Trophoblast cell (in vitro differentiated cells and primary cell): ENCODE measurements at regions not wholly inside any gene's neighbourhood (a gene's known extent, or its start where the extent isn't known, plus 50 kb on each side); places are given as distances from the start of the nearest gene placed in this dataset.
"Not testable (repeated sequence)": the region's sequence is repeated elsewhere in the genome, so short reads cannot be mapped to it uniquely, and the experiment has no call there.

Experiments
- DNase-seq, 2 donors: peaks; one replicate each; pipeline ENCODE4 v3.0.0-alpha.2; 2016
- H2AFZ ChIP-seq: 2 replicates; pipeline ENCODE4 v1.6.1; 2013; ENCODE audit warnings: low read length, moderate library complexity, mild to moderate bottlenecking; ENCODE audit not compliant: insufficient read depth, poor library complexity
- H2AK5ac ChIP-seq: 2 replicates; pipeline ENCODE4 v1.6.1; 2013; ENCODE audit warnings: mild to moderate bottlenecking, low read length
- H2BK120ac ChIP-seq: 2 replicates; pipeline ENCODE4 v1.6.1; 2013; ENCODE audit warnings: low read length, mild to moderate bottlenecking, moderate library complexity; ENCODE audit not compliant: insufficient read depth, poor library complexity
- H2BK12ac ChIP-seq: 2 replicates; pipeline ENCODE4 v1.6.1; 2013; ENCODE audit warnings: mild to moderate bottlenecking, low read length, moderate library complexity
- H2BK5ac ChIP-seq: 2 replicates; pipeline ENCODE4 v1.6.1; 2013; ENCODE audit warnings: low read length, low read depth, moderate library complexity, mild to moderate bottlenecking; ENCODE audit not compliant: poor library complexity
- H3K14ac ChIP-seq: 2 replicates; pipeline ENCODE4 v1.6.1; 2013; ENCODE audit warnings: mild to moderate bottlenecking, low read length
- H3K18ac ChIP-seq: 2 replicates; pipeline ENCODE4 v1.6.1; 2013; ENCODE audit warnings: mild to moderate bottlenecking, low read length
- H3K23ac ChIP-seq: 2 replicates; pipeline ENCODE4 v1.6.1; 2013; ENCODE audit warnings: low read length
- H3K27ac ChIP-seq: 2 replicates; pipeline ENCODE4 v1.5.1; 2013; ENCODE audit warnings: low read depth, mild to moderate bottlenecking, inconsistent platforms, low read length, moderate library complexity
- H3K27me3 ChIP-seq: 2 replicates; pipeline ENCODE4 v1.6.1; 2013; ENCODE audit warnings: inconsistent platforms, mild to moderate bottlenecking, low read length, moderate library complexity; ENCODE audit not compliant: insufficient read depth
- H3K36me3 ChIP-seq, 2 experiments: 1 replicate in 1 of 2; 2 replicates in 1 of 2; pipeline ENCODE4 v1.6.1; 2013; ENCODE audit warnings: low read length in 2 of 2, mild to moderate bottlenecking in 2 of 2, moderate library complexity in 1 of 2; ENCODE audit not compliant: insufficient read depth in 2 of 2, control insufficient read depth in 1 of 2
- H3K4ac ChIP-seq: 2 replicates; pipeline ENCODE4 v1.6.1; 2013; ENCODE audit warnings: low read depth, mild to moderate bottlenecking, low read length, moderate library complexity
- H3K4me1 ChIP-seq, 2 experiments: 1 replicate in 1 of 2; 2 replicates in 1 of 2; pipeline ENCODE4 v1.6.1; 2013; ENCODE audit warnings: low read length in 2 of 2, mild to moderate bottlenecking in 2 of 2, moderate library complexity in 1 of 2; ENCODE audit not compliant: insufficient read depth in 2 of 2, control insufficient read depth in 1 of 2
- H3K4me2 ChIP-seq: 2 replicates; pipeline ENCODE4 v1.6.1; 2013; ENCODE audit warnings: inconsistent platforms, mild to moderate bottlenecking, low read length, moderate library complexity
- H3K4me3 ChIP-seq: 2 replicates; pipeline ENCODE4 v1.5.1; 2013; ENCODE audit warnings: mild to moderate bottlenecking, low read depth, low read length, inconsistent platforms
- H3K79me1 ChIP-seq: one replicate; pipeline ENCODE4 v1.6.1; 2013; ENCODE audit warnings: low read length
- H3K79me2 ChIP-seq: 2 replicates; pipeline ENCODE4 v1.6.1; 2013; ENCODE audit warnings: low read length, mild to moderate bottlenecking; ENCODE audit not compliant: control insufficient read depth, insufficient read depth, poor library complexity
- H3K9ac ChIP-seq: 2 replicates; pipeline ENCODE4 v1.6.1; 2013; ENCODE audit warnings: mild to moderate bottlenecking, low read length
- H3K9me3 ChIP-seq: 2 replicates; pipeline ENCODE4 v1.6.1; 2013; ENCODE audit warnings: low read depth, mild to moderate bottlenecking, control low read depth, inconsistent platforms, low read length; ENCODE audit not compliant: insufficient read depth
- H4K12ac ChIP-seq: 2 replicates; pipeline ENCODE4 v1.6.1; 2013; ENCODE audit warnings: low read depth, mild to moderate bottlenecking, low read length, moderate library complexity
- H4K8ac ChIP-seq: 2 replicates; pipeline ENCODE4 v1.6.1; 2013; ENCODE audit warnings: low read depth, mild to moderate bottlenecking, low read length, moderate library complexity
- H4K91ac ChIP-seq: one replicate; pipeline ENCODE4 v1.6.1; 2013; ENCODE audit warnings: low read depth, mild to moderate bottlenecking, low read length, moderate library complexity
- WGBS: extraction: QIAGEN DNeasy Blood & Tissue Kit; methylation state at CpG from one replicate; pipeline ENCODE4 v1.1.7; 2013; ENCODE audit warnings: missing lambda C conversion rate; ENCODE audit not compliant: insufficient read length, insufficient coverage; ENCODE audit errors: extremely low coverage; 5-methylcytosine and 5-hydroxymethylcytosine counted together

- Histone ChIP-seq H3K4me2 (no peak overlapping the region), H2AK5ac (no peak overlapping the region), H2BK12ac (no peak overlapping the region), H3K9ac (no peak overlapping the region), H3K79me1 (no peaks in the 10 kb centered on the region), H3K23ac (no peak overlapping the region), H4K8ac (no peak overlapping the region), H2AFZ (no peak overlapping the region), H3K18ac (no peak overlapping the region), H3K14ac (no peak overlapping the region), H3K79me2 (no peaks in the 10 kb centered on the region), H2BK5ac (no peak overlapping the region), H3K36me3 (no peaks in the 10 kb centered on the region), H3K9me3 (no peaks in the 10 kb centered on the region), H3K27ac (no peak overlapping the region), H2BK120ac (no peak overlapping the region), H3K4me1 (no peaks in the 10 kb centered on the region), H3K4ac (no peak overlapping the region), H4K12ac (no peak overlapping the region), H3K4me3 (no peak overlapping the region), H3K27me3 (no peaks in the 10 kb centered on the region), H4K91ac (no peak overlapping the region)
- no peak for DNase-seq
- WGBS: no CpG with 5 or more reads among the region's 4 CpGs
Observed at GRCh38 chr10:15954188-15954587, 93.9 kb upstream of the MINDY3 start.

- Histone ChIP-seq H4K12ac (no peak overlapping the region), H3K4me3 (no peak overlapping the region), H3K79me2 (no peaks in the 10 kb centered on the region), H3K9me3 (no peaks in the 10 kb centered on the region), H3K9ac (no peak overlapping the region), H3K14ac (no peak overlapping the region), H3K4me1 (no peaks in the 10 kb centered on the region), H2AFZ (no peak overlapping the region), H3K27ac (no peak overlapping the region), H4K91ac (no peak overlapping the region), H4K8ac (no peak overlapping the region), H3K79me1 (no peaks in the 10 kb centered on the region), H2BK120ac (no peak overlapping the region), H2BK5ac (no peak overlapping the region), H3K23ac (no peak overlapping the region), H3K27me3 (no peaks in the 10 kb centered on the region), H3K4me2 (no peak overlapping the region), H3K36me3 (no peaks in the 10 kb centered on the region), H2BK12ac (no peak overlapping the region), H2AK5ac (no peak overlapping the region), H3K4ac (no peak overlapping the region), H3K18ac (no peak overlapping the region)
- no peak for DNase-seq
- WGBS: no CpG with 5 or more reads among the region's 5 CpGs
Observed at GRCh38 chr10:15960277-15960676, 100.0 kb upstream of the MINDY3 start.

GRCh38 chr10:15972736-15973135 is 112.4 kb upstream of the MINDY3 start:
- WGBS: no CpG with 5 or more reads among the region's 5 CpGs

DNA sequence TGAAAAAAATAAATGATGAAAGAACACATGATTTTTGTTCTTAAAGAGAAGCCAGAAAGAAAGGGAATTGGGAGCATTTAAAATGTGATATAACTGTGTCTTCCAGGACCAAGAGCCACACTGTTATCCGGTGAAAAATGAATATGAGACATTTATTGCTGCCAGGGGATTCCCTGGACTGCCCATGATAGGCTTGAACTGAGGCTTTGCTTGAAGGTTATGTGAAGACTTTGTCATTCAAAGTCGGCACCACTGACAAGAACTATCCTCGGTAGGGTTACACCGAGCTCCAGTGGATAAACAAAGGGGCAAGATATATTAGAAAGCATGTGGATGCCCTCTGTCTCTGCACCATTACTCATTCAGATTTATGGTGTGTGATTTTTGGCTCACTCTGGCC is 125.4 kb upstream of the MINDY3 start:
- H2AK5ac ChIP-seq: no peak overlapping the region
- no peak overlapping the region for H2BK5ac ChIP-seq
- H3K9ac ChIP-seq: no peak overlapping the region
- DNase-seq: no peak
- H3K4me2 ChIP-seq: no peak overlapping the region
- H3K4ac ChIP-seq: no peak overlapping the region
- no peak overlapping the region for H2AFZ ChIP-seq
- no peak overlapping the region for H3K27ac ChIP-seq
- WGBS: no CpG with 5 or more reads among the region's 4 CpGs
- H4K12ac ChIP-seq: no peak overlapping the region
- H3K36me3 ChIP-seq: no peaks in the 10 kb centered on the region
- no peaks in the 10 kb centered on the region for H3K79me2 ChIP-seq
- H3K23ac ChIP-seq: no peak overlapping the region
- no peaks in the 10 kb centered on the region for H3K9me3 ChIP-seq
- no peak overlapping the region for H2BK12ac ChIP-seq
- H3K14ac ChIP-seq: no peak overlapping the region
- no peaks in the 10 kb centered on the region for H3K4me1 ChIP-seq
- no peak overlapping the region for H2BK120ac ChIP-seq
- no peak overlapping the region for H4K8ac ChIP-seq
- H3K4me3 ChIP-seq: no peak overlapping the region
- H3K79me1 ChIP-seq: no peaks in the 10 kb centered on the region
- no peak overlapping the region for H4K91ac ChIP-seq
- no peak overlapping the region for H3K18ac ChIP-seq
- no peaks in the 10 kb centered on the region for H3K27me3 ChIP-seq

More at GRCh38 chr10:15972736-15973135, 112.4 kb upstream of the MINDY3 start:
- not testable (repeated sequence) for H2AK5ac ChIP-seq, H3K4ac ChIP-seq, H4K91ac ChIP-seq, H4K12ac ChIP-seq, H2BK120ac ChIP-seq, H3K27ac ChIP-seq, H3K36me3 ChIP-seq, H3K79me2 ChIP-seq, H3K18ac ChIP-seq, H3K14ac ChIP-seq, H3K9me3 ChIP-seq, H3K79me1 ChIP-seq, H4K8ac ChIP-seq, H2AFZ ChIP-seq, H2BK5ac ChIP-seq, H3K9ac ChIP-seq, H3K23ac ChIP-seq, H3K4me3 ChIP-seq, DNase-seq, H3K4me2 ChIP-seq, H2BK12ac ChIP-seq, H3K27me3 ChIP-seq, H3K4me1 ChIP-seq
